GM21367 (cell line): ENCODE measurements at regions not wholly inside any gene's neighbourhood (a gene's known extent, or its start where the extent isn't known, plus 50 kb on each side); places are given as distances from the start of the nearest gene placed in this dataset.
"Not testable (repeated sequence)": the region's sequence is repeated elsewhere in the genome, so short reads cannot be mapped to it uniquely, and the experiment has no call there.

Experiments used
- ATAC-seq: cut with Tn5 transposase; IDR thresholded peaks from one replicate; pipeline ENCODE4 v1.9.1; 2021; ENCODE audit not compliant: unreplicated experiment

- ATAC-seq = no peak
Measured at GRCh38 chr1:55538428-55538827, 323.3 kb upstream of the USP24 start.

GRCh38 chr1:55536545-55536865, 321.3 kb upstream of the USP24 start:
- no peak for ATAC-seq

GRCh38 chr1:55535724-55536544, 320.8 kb upstream of the USP24 start:
- no peak for ATAC-seq

- no peak for ATAC-seq
Measured at GRCh38 chr1:55534565-55535121, 319.5 kb upstream of the USP24 start.

- ATAC-seq = no peak
Measured at GRCh38 chr1:55531644-55532043, 316.5 kb upstream of the USP24 start.

- ATAC-seq = no peak
Measured at GRCh38 chr1:55530749-55531478, 315.8 kb upstream of the USP24 start.

GRCh38 chr1:55529017-55529416, 313.9 kb upstream of the USP24 start:
- no peak for ATAC-seq

- ATAC-seq = no peak
Measured at GRCh38 chr1:55527831-55528230, 312.7 kb upstream of the USP24 start.

- ATAC-seq = no peak
Measured at GRCh38 chr1:55526716-55527115, 311.6 kb upstream of the USP24 start.

- no peak for ATAC-seq
Measured at GRCh38 chr1:55524006-55524405, 308.8 kb upstream of the USP24 start.

GRCh38 chr1:55522982-55523381, 307.8 kb upstream of the USP24 start:
- ATAC-seq = no peak

- ATAC-seq = no peak
Measured at GRCh38 chr1:55522353-55522903, 307.3 kb upstream of the USP24 start.

GRCh38 chr1:55520861-55521260, 305.7 kb upstream of the USP24 start:
- ATAC-seq = no peak

GRCh38 chr1:55519937-55520683, 304.9 kb upstream of the USP24 start:
- no peak for ATAC-seq

- ATAC-seq = no peak
Measured at GRCh38 chr1:55519276-55519675, 304.1 kb upstream of the USP24 start.

- no peak for ATAC-seq
Measured at GRCh38 chr1:55517036-55517435, 301.9 kb upstream of the USP24 start.

- ATAC-seq = not testable (repeated sequence)
Measured at GRCh38 chr1:55514571-55514970, 299.4 kb upstream of the USP24 start.

- ATAC-seq = no peak
Measured at GRCh38 chr1:55512466-55512865, 297.3 kb upstream of the USP24 start.

- no peak for ATAC-seq
Measured at GRCh38 chr1:55507578-55507931, 292.4 kb upstream of the USP24 start.

GRCh38 chr1:55506740-55507577, 291.8 kb upstream of the USP24 start:
- no peak for ATAC-seq
